ENCODE measurements at regions not wholly inside any gene's neighbourhood (a gene's known extent, or its start where the extent isn't known, plus 50 kb on each side); places are given as distances from the start of the nearest gene placed in this dataset.

- no peak for TF ChIP-seq ZNF532 (CRISPR knock-in tag; IDR thresholded peaks at IDR 0.05; ENCODE audit: borderline replicate concordance)
- TF ChIP-seq FOXK1 (CRISPR knock-in tag; IDR thresholded peaks at IDR 0.05), result no peak
- no peak for TF ChIP-seq NR2C2 (CRISPR knock-in tag; IDR thresholded peaks at IDR 0.05)
- TF ChIP-seq ESRRA (CRISPR knock-in tag; IDR thresholded peaks at IDR 0.05; ENCODE audit: borderline replicate concordance), result no peak
- TF ChIP-seq CDX4 (CRISPR knock-in tag; IDR thresholded peaks at IDR 0.05; ENCODE audit: borderline replicate concordance), result no peak
- no peak for TF ChIP-seq USF1 (CRISPR knock-in tag; IDR thresholded peaks at IDR 0.05)
- TF ChIP-seq TCF7 (CRISPR knock-in tag; IDR thresholded peaks at IDR 0.05; ENCODE audit: low read depth), result no peak
- TF ChIP-seq IRF1 (CRISPR knock-in tag; IDR thresholded peaks at IDR 0.05), result no peak
- no peak for TF ChIP-seq FOXJ3 (CRISPR knock-in tag; IDR thresholded peaks at IDR 0.05; ENCODE audit: borderline replicate concordance)
- no peak for TF ChIP-seq ZBTB43 (CRISPR knock-in tag; IDR thresholded peaks at IDR 0.05)
- no peak for TF ChIP-seq ZSCAN18 (CRISPR knock-in tag; IDR thresholded peaks at IDR 0.05)
- no peak for TF ChIP-seq ATF1 (CRISPR knock-in tag; IDR thresholded peaks at IDR 0.05)
- TF ChIP-seq ZNF121 (CRISPR knock-in tag; IDR thresholded peaks at IDR 0.05), result no peak
- TF ChIP-seq AR (CRISPR knock-in tag; IDR thresholded peaks at IDR 0.05), result no peak
These were observed 582.4 kb downstream of the LTN1 start (continued) for GRCh38 chr21:28410256-28410655.

- H3K27ac Mint-ChIP-seq, result no peak overlapping the region
- TF ChIP-seq ETV6 (CRISPR knock-in tag; IDR thresholded peaks at IDR 0.05) (no peak), NR3C1 (CRISPR knock-in tag; conservative IDR thresholded peaks at IDR 0.05; ENCODE audit: low read depth) (no peak), ZBTB21 (CRISPR knock-in tag; IDR thresholded peaks at IDR 0.05; ENCODE audit: borderline replicate concordance) (no peak), ZNF138 (CRISPR knock-in tag; conservative IDR thresholded peaks at IDR 0.05) (no peak), GTF2I (CRISPR knock-in tag; conservative IDR thresholded peaks at IDR 0.05) (no peak)
- no peak overlapping the region for H3K4me3 Mint-ChIP-seq
- ChIA-PET POLR2A (no interaction called here), CTCF (no interaction called here)
- H3K36me3 Mint-ChIP-seq, result peaks cover 9% of the 10 kb centered on the region
- H3K9me3 Mint-ChIP-seq, result peaks cover 19% of the 10 kb centered on the region
- no peak for ATAC-seq
- no peak for DNase-seq (ENCODE audit: low spot score)
- peaks cover 3% of the 10 kb centered on the region for H3K4me1 Mint-ChIP-seq
- H3K27me3 Mint-ChIP-seq (ENCODE audit: low read depth), result no peaks in the 10 kb centered on the region
These were observed 590.1 kb downstream of the LTN1 start for GRCh38 chr21:28402616-28402989.
